K562 (cell line): ENCODE measurements at regions not wholly inside any gene's neighbourhood (a gene's known extent, or its start where the extent isn't known, plus 50 kb on each side); places are given as distances from the start of the nearest gene placed in this dataset.

ENCODE experiments used
- ATAC-seq: fragments of 200-7000 bp; cut with Tn5 transposase; 3 replicates; pipeline ENCODE4 v1.9.1; 2020; ENCODE audit warnings: moderate library complexity
- BruUV-seq: library from RNA; stranded (reverse); fragments of 400-500 nt; replicated peaks from 2 replicates; lab custom pipeline; 2021; lab: Mats Ljungman, UMichigan
- CTCF ChIA-PET: fragments of 300-600 bp; formaldehyde crosslinking; extraction: SDS; loops from one replicate; lab custom pipeline; 2021; ENCODE audit warnings: low intra/inter-chr PET ratio; lab: Yijun Ruan, JAX
- POLR2A ChIA-PET: fragments of 300-600, 350-650 bp; sonication (Branson Sonifier 250); formaldehyde crosslinking; extraction: SDS; loops from one replicate; lab custom pipeline; 2021; ENCODE audit warnings: antibody characterized with exemption, inconsistent platforms; lab: Yijun Ruan, JAX
- DNase-seq, 4 experiments: peaks; one replicate each; pipeline versions ENCODE4 v3.0.0 to v3.0.0-alpha.2; 2011 to 2018; ENCODE audit warnings: low spot score in 3 of 4, mixed read lengths in 3 of 4; ENCODE audit errors: extremely low read depth in 1 of 4
- FAIRE-seq: peaks from 2 replicates; lab custom pipeline; 2011; peaks lifted over from hg19 to GRCh38; lab: Jason Lieb, UNC
- H2AFZ ChIP-seq: 2 replicates; pipeline ENCODE4 v1.6.0; 2011; ENCODE audit warnings: low read depth, low read length, control low read depth, inconsistent platforms
- H3K27ac ChIP-seq: fragments of 200-600 bp; 3 replicates; pipeline ENCODE4 v1.8.0; 2011; ENCODE audit warnings: low read depth, mild to moderate bottlenecking, control low read depth, inconsistent platforms, low read length, moderate library complexity, mixed read lengths; ENCODE audit errors: extremely low read depth
- H3K27me3 ChIP-seq, 2 experiments: fragments of 300-600 bp in 1 of 2; 2 replicates in 1 of 2; 3 replicates in 1 of 2; pipeline versions ENCODE4 v1.6.0 to v1.8.0; 2011; ENCODE audit warnings: inconsistent platforms in 2 of 2, low read length in 2 of 2, mild to moderate bottlenecking in 1 of 2, mixed read lengths in 1 of 2, moderate library complexity in 1 of 2; ENCODE audit not compliant: control insufficient read depth in 2 of 2, insufficient read depth in 2 of 2
- H3K36me3 ChIP-seq: fragments of 300-600 bp; 3 replicates; pipeline ENCODE4 v1.8.0; 2011; ENCODE audit warnings: mild to moderate bottlenecking, low read length, inconsistent platforms; ENCODE audit not compliant: control insufficient read depth, insufficient read depth
- H3K4me1 ChIP-seq, 2 experiments: fragments of 200-600 bp in 1 of 2; replicated peaks in 1 of 2; 2 replicates in 1 of 2; 3 replicates in 1 of 2; pipeline versions ENCODE4 v1.5.1 to v1.8.0; 2011; ENCODE audit warnings: inconsistent platforms in 2 of 2, low read length in 2 of 2, mild to moderate bottlenecking in 1 of 2, mixed read lengths in 1 of 2, moderate library complexity in 1 of 2; ENCODE audit not compliant: control insufficient read depth in 2 of 2, insufficient read depth in 2 of 2
- H3K4me2 ChIP-seq: 2 replicates; pipeline ENCODE4 v1.6.1; 2011; ENCODE audit warnings: low read length, control low read depth, inconsistent platforms, mixed read lengths; ENCODE audit not compliant: insufficient read depth
- H3K4me3 ChIP-seq: fragments of 200-600 bp; sonication (generic), shearing (Covaris generic); 2 replicates; pipeline ENCODE4 v1.5.1; 2016; ENCODE audit warnings: control low read depth, inconsistent platforms
- H3K79me2 ChIP-seq: fragments of 200-600 bp; 3 replicates; pipeline ENCODE4 v1.8.0; 2011; ENCODE audit warnings: low read length, inconsistent platforms; ENCODE audit not compliant: control insufficient read depth, insufficient read depth
- H3K9ac ChIP-seq, 2 experiments: 2 replicates each; pipeline versions ENCODE4 v1.6.0 to v1.6.1; 2011; ENCODE audit warnings: low read depth in 2 of 2, low read length in 2 of 2, control low read depth in 1 of 2, inconsistent platforms in 1 of 2, mild to moderate bottlenecking in 1 of 2, mixed read lengths in 1 of 2; ENCODE audit not compliant: insufficient read depth in 1 of 2
- H3K9me1 ChIP-seq: one replicate; pipeline ENCODE4 v1.6.0; 2011; ENCODE audit warnings: inconsistent platforms, mild to moderate bottlenecking, low read length, moderate library complexity; ENCODE audit not compliant: control insufficient read depth, insufficient read depth
- H3K9me3 ChIP-seq: replicated peaks from 2 replicates; pipeline ENCODE4 v1.5.1; 2011; ENCODE audit warnings: low read depth, low read length, inconsistent platforms; ENCODE audit not compliant: control insufficient read depth, insufficient read depth
- H4K20me1 ChIP-seq: replicated peaks from 2 replicates; pipeline ENCODE4 v1.6.1; 2011; ENCODE audit warnings: low read length, inconsistent platforms, mixed read lengths; ENCODE audit not compliant: control insufficient read depth, insufficient read depth
- CBX2 ChIP-seq: fragments of 200-600 bp; sonication (generic); IDR thresholded peaks from one replicate; pipeline ENCODE4 v1.6.1; 2012; ENCODE audit warnings: mild to moderate bottlenecking, low read length, inconsistent platforms; ENCODE audit not compliant: insufficient read depth, poor library complexity, severe bottlenecking
- MAFG ChIP-seq: fragments of 450-650 bp; conservative IDR thresholded peaks from 2 replicates; pipeline ENCODE4 v1.6.1; 2016; ENCODE audit warnings: missing genetic modification characterization, missing compliant biosample characterization
- MEF2D ChIP-seq: conservative IDR thresholded peaks from 2 replicates; pipeline ENCODE4 v1.6.1; 2016; ENCODE audit warnings: low read depth, missing genetic modification characterization, missing compliant biosample characterization
- NR4A1 ChIP-seq, 2 experiments: fragments of 250-450 bp in 1 of 2; fragments of 450-650 bp in 1 of 2; sonication (Bioruptor Pico) in 1 of 2; IDR thresholded peaks; 2 replicates each; pipeline versions ENCODE4 v1.4.0 to v1.6.1; 2016 to 2020; ENCODE audit warnings: mild to moderate bottlenecking in 2 of 2, missing compliant biosample characterization in 1 of 2, missing genetic modification characterization in 1 of 2, moderate library complexity in 1 of 2
- PHF8 ChIP-seq: fragments of 200-600 bp; sonication (generic); IDR thresholded peaks from 2 replicates; pipeline ENCODE4 v1.6.1; 2012; ENCODE audit warnings: mixed run types, mild to moderate bottlenecking, inconsistent platforms, low read length, moderate library complexity, borderline replicate concordance
- ZBTB26 ChIP-seq: fragments of 450-650 bp; formaldehyde crosslinking; IDR thresholded peaks from 2 replicates; pipeline ENCODE4 v1.4.0; 2022; ENCODE audit warnings: missing genetic modification characterization
- ZNF146 ChIP-seq: IDR thresholded peaks from one replicate; pipeline ENCODE4 v1.6.1; 2018; ENCODE audit warnings: missing compliant biosample characterization; ENCODE audit not compliant: unreplicated experiment
- WGBS: fragments of 100-300 bp; shearing (Covaris generic); methylation state at CpG from one replicate; pipeline ENCODE4 v1.1.6; 2016; ENCODE audit warnings: low coverage, mixed read lengths; ENCODE audit not compliant: insufficient coverage; ENCODE audit errors: missing lambda C conversion rate; 5-methylcytosine and 5-hydroxymethylcytosine counted together
- in situ Hi-C: fragments of 300-500 bp; cut with MboI; formaldehyde crosslinking; loops from 4 replicates; pipeline ENCODE4 v1.15.0; 2018; ENCODE audit warnings: inconsistent platforms, mixed read lengths
- intact Hi-C: fragments of 100-400 bp; cut with micrococcal nuclease; formaldehyde crosslinking; loops from 2 replicates; pipeline ENCODE4 v1.14.2; 2022
- TF ChIP-seq, protein P1 (sequence below): IDR thresholded peaks from 2 replicates; pipeline ENCODE4 v1.6.1; 2011; ENCODE audit not compliant: insufficient read length; ENCODE audit errors: extremely low read depth

DNA sequence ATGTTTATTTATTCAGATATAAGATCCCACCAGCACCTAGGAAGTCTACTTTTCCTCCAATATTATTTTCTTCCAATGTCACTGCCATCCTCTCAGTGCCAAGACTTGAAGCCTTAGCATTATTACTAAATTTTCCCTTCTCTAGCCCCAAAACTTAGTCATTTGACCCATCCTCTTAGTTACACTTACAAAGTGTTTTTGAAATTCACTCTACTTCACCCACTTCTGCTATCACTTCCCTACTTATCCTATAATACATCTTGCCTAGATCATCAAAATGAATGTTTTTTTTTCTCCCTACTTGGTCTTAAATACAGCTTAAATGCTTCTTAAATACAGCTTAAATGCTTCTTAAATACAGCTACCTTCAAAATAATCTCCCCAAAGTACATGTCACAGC is 376.6 kb downstream of the RSL24D1 start (continued):
- TF ChIP-seq ZNF146 (CRISPR knock-in tag) (no peak), CBX2 (no peak), NR4A1 (CRISPR knock-in tag; IDR thresholded peaks at IDR 0.05) (no peak), NR4A1 (tag; IDR thresholded peaks at IDR 0.05) (no peak), PHF8 (no peak), MEF2D (tag) (no peak), ZBTB26 (CRISPR knock-in tag) (no peak)
- TF ChIP-seq, protein P1, sequence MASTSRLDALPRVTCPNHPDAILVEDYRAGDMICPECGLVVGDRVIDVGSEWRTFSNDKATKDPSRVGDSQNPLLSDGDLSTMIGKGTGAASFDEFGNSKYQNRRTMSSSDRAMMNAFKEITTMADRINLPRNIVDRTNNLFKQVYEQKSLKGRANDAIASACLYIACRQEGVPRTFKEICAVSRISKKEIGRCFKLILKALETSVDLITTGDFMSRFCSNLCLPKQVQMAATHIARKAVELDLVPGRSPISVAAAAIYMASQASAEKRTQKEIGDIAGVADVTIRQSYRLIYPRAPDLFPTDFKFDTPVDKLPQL: no peak

DNA sequence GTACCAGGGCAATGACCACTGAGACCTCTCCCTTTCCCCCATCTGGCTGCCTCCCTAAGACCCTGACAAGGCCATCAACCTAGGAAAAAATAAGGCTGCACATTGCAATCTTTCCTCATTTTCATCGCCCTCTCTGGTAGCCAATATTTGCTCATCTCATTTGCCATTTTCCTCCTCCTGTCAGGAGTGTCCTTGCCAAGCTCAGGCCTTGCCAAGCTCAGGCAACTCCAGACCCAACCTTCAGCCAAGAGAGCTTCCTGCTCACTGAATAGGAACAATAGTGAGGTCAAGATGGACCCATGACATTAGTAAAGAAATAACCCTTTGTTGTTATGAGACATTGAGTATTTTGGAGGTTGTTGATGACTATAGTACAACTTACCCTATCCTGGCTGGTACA is 380.3 kb downstream of the RSL24D1 start:
- no peaks in the 10 kb centered on the region for H3K79me2 ChIP-seq
- H3K4me3 ChIP-seq: no peak overlapping the region
- FAIRE-seq (no peak), DNase-seq (no peak), ATAC-seq (no peak)
- no peaks in the 10 kb centered on the region for H3K9me1 ChIP-seq
- no peak overlapping the region for H3K4me2 ChIP-seq
- no peak overlapping the region for H2AFZ ChIP-seq
- H3K36me3 ChIP-seq: no peaks in the 10 kb centered on the region
- no peak overlapping the region for H3K27ac ChIP-seq
- WGBS: 0% methylated on average over 1 of the region's 1 CpG
- CTCF ChIA-PET: no interaction called here
- no peaks in the 10 kb centered on the region for H3K4me1 ChIP-seq
- intact Hi-C loops (no loop called here), in situ Hi-C loops (no loop called here)
- POLR2A ChIA-PET: no interaction called here
- H4K20me1 ChIP-seq: no peaks in the 10 kb centered on the region
- BruUV-seq: no TSS peak
- TF ChIP-seq MAFG (tag): no peak
- H3K9ac ChIP-seq: no peak overlapping the region
- no peaks in the 10 kb centered on the region for H3K27me3 ChIP-seq
- H3K9me3 ChIP-seq: no peaks in the 10 kb centered on the region; the same call in 1 of the 2 replicates
